Neural cell (in vitro differentiated cells): ENCODE measurements at regions not wholly inside any gene's neighbourhood (a gene's known extent, or its start where the extent isn't known, plus 50 kb on each side); places are given as distances from the start of the nearest gene placed in this dataset.

Experiments
- CTCF ChIP-seq: fragments of 450-650 bp; IDR thresholded peaks from 2 replicates; pipeline ENCODE4 v1.5.1; 2014; ENCODE audit warnings: antibody characterized with exemption, mild to moderate bottlenecking, moderate library complexity; ENCODE audit not compliant: poor library complexity, severe bottlenecking
- EP300 ChIP-seq: fragments of 450-650 bp; conservative IDR thresholded peaks from 2 replicates; pipeline ENCODE4 v1.6.1; 2014; ENCODE audit warnings: antibody characterized with exemption, mild to moderate bottlenecking, moderate library complexity; ENCODE audit not compliant: poor library complexity, severe bottlenecking
- EZH2 ChIP-seq: fragments of 200-600, 300-800 bp; shearing (Covaris generic), sonication (generic); IDR thresholded peaks from 2 replicates; pipeline ENCODE4 v1.6.1; 2014; ENCODE audit warnings: antibody characterized with exemption, low read length, borderline replicate concordance, mild to moderate bottlenecking; ENCODE audit not compliant: insufficient read depth, poor library complexity, severe bottlenecking
- MXI1 ChIP-seq: fragments of 450-650 bp; conservative IDR thresholded peaks from 2 replicates; pipeline ENCODE4 v1.6.1; 2014; ENCODE audit warnings: antibody characterized with exemption, mild to moderate bottlenecking; ENCODE audit not compliant: poor library complexity, severe bottlenecking
- POLR2AphosphoS5 ChIP-seq: IDR thresholded peaks from 2 replicates; pipeline ENCODE4 v1.6.1; 2012
- SMC3 ChIP-seq: fragments of 450-650 bp; conservative IDR thresholded peaks from 2 replicates; pipeline ENCODE4 v1.6.1; 2014; ENCODE audit warnings: antibody characterized with exemption, mild to moderate bottlenecking, moderate library complexity; ENCODE audit not compliant: poor library complexity
- TAF1 ChIP-seq: IDR thresholded peaks from 2 replicates; pipeline ENCODE4 v1.6.1; 2012; ENCODE audit warnings: low read depth

DNA sequence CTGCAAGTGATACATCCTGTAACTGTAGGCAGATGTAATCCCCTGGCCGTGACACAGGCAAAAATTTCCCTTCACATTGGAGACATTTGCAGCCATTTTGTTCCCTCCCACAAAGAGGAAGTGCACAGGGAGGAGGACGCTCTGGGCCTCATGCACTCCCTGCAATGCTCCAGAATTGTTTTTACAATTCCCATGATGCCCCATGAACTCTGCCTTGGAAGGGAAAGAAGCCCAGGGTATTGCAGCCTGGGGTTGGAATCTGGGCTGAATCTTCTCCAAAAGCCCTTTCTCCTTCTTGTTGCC lies 491.7 kb downstream of the CCDC171 start:
- TF ChIP-seq EZH2 (no peak), SMC3 (no peak), EP300 (no peak), MXI1 (no peak), TAF1 (no peak), CTCF (no peak), POLR2AphosphoS5 (no peak)
